A549 (cell line): ENCODE measurements at regions not wholly inside any gene's neighbourhood (a gene's known extent, or its start where the extent isn't known, plus 50 kb on each side); places are given as distances from the start of the nearest gene placed in this dataset.

Source experiments
- BCL3 ChIP-seq: fragments of >200 bp; sonication (Bioruptor Twin); formaldehyde crosslinking; IDR thresholded peaks from 3 replicates; pipeline ENCODE4 v1.6.1; 2016
- FOSB ChIP-seq: fragments of 250-450 bp; sonication (Bioruptor Pico); IDR thresholded peaks from 2 replicates; pipeline ENCODE4 v1.5.0; 2020; ENCODE audit warnings: mild to moderate bottlenecking, moderate library complexity
- JUN ChIP-seq, 2 experiments: fragments of >200 bp; sonication (Bioruptor Twin); formaldehyde crosslinking; IDR thresholded peaks; 2 replicates in 1 of 2; 3 replicates in 1 of 2; pipeline ENCODE4 v1.6.1; 2016 to 2017
- KDM1A ChIP-seq: fragments of 200-600 bp; sonication (generic); IDR thresholded peaks from 2 replicates; pipeline ENCODE4 v1.6.1; 2016; ENCODE audit warnings: low read depth, mild to moderate bottlenecking
- KDM5A ChIP-seq: fragments of 200-600 bp; sonication (generic); IDR thresholded peaks from 2 replicates; pipeline ENCODE4 v1.6.1; 2016; ENCODE audit warnings: antibody characterized with exemption, mild to moderate bottlenecking
- RFX5 ChIP-seq: fragments of 450-650 bp; IDR thresholded peaks from 2 replicates; pipeline ENCODE4 v1.7.1; 2014; ENCODE audit warnings: antibody characterized with exemption, mild to moderate bottlenecking, moderate library complexity
- SREBF2 ChIP-seq: fragments of 450-650 bp; IDR thresholded peaks from 2 replicates; pipeline ENCODE4 v1.6.1; 2014; ENCODE audit warnings: mild to moderate bottlenecking, moderate library complexity
- TF ChIP-seq, protein P1 (sequence below): fragments of 150-350 bp; IDR thresholded peaks from 2 replicates; pipeline ENCODE4 v1.6.1; 2014; ENCODE audit warnings: low read depth, mild to moderate bottlenecking, low read length
- TF ChIP-seq, protein P2 (sequence below): fragments of >200 bp; sonication (Bioruptor Twin); formaldehyde crosslinking; IDR thresholded peaks from 3 replicates; pipeline ENCODE4 v1.5.1; 2016

DNA sequence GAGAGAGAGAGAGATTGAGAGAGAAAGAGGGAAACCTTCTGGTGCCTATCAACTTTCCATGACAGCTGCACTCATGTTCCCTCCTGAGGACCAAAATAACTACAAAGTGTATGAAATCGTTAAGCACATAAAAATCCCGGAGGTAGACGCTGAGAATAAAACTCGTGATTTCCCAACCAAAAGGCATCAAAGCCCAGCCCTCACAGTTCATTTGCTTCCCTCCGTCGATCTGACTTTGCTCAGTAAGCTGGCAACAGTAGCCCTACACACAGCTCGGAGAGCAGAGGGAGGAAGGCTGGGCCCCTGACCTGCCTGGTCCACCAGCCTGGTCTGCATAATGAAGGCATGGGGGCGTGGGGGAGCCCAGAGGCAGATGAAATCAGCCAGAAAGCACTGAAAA lies 273.9 kb upstream of the ZFHX3 start:
- no peak for TF ChIP-seq BCL3
- TF ChIP-seq, protein P1, sequence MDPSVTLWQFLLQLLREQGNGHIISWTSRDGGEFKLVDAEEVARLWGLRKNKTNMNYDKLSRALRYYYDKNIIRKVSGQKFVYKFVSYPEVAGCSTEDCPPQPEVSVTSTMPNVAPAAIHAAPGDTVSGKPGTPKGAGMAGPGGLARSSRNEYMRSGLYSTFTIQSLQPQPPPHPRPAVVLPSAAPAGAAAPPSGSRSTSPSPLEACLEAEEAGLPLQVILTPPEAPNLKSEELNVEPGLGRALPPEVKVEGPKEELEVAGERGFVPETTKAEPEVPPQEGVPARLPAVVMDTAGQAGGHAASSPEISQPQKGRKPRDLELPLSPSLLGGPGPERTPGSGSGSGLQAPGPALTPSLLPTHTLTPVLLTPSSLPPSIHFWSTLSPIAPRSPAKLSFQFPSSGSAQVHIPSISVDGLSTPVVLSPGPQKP: no peak
- TF ChIP-seq, protein P2, sequence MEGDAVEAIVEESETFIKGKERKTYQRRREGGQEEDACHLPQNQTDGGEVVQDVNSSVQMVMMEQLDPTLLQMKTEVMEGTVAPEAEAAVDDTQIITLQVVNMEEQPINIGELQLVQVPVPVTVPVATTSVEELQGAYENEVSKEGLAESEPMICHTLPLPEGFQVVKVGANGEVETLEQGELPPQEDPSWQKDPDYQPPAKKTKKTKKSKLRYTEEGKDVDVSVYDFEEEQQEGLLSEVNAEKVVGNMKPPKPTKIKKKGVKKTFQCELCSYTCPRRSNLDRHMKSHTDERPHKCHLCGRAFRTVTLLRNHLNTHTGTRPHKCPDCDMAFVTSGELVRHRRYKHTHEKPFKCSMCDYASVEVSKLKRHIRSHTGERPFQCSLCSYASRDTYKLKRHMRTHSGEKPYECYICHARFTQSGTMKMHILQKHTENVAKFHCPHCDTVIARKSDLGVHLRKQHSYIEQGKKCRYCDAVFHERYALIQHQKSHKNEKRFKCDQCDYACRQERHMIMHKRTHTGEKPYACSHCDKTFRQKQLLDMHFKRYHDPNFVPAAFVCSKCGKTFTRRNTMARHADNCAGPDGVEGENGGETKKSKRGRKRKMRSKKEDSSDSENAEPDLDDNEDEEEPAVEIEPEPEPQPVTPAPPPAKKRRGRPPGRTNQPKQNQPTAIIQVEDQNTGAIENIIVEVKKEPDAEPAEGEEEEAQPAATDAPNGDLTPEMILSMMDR: no peak
- no peak for TF ChIP-seq FOSB (CRISPR knock-in tag)
- TF ChIP-seq RFX5: no peak
- TF ChIP-seq SREBF2: no peak
- TF ChIP-seq KDM1A: no peak
- TF ChIP-seq KDM5A: no peak
- no peak for TF ChIP-seq JUN (IDR thresholded peaks at IDR 0.05)
